PFSK-1 (cell line): ENCODE measurements at regions not wholly inside any gene's neighbourhood (a gene's known extent, or its start where the extent isn't known, plus 50 kb on each side); places are given as distances from the start of the nearest gene placed in this dataset.

ENCODE experiments used
- FOXP2 ChIP-seq: optimal IDR thresholded peaks from 2 replicates; pipeline ENCODE3; 2011; ENCODE audit warnings: borderline replicate concordance, control low read depth, inconsistent platforms; ENCODE audit not compliant: insufficient read depth; ENCODE audit errors: extremely low read length, extremely low read depth
- POLR2AphosphoS5 ChIP-seq: IDR thresholded peaks from 2 replicates; pipeline ENCODE4 v1.6.1; 2012; ENCODE audit warnings: low read depth, mild to moderate bottlenecking, control low read depth, low read length, moderate library complexity
- REST ChIP-seq, 2 experiments: IDR thresholded peaks; 2 replicates each; pipeline versions ENCODE4 v1.6.1 to v1.8.0; 2011 to 2012; ENCODE audit warnings: low read depth in 2 of 2, low read length in 2 of 2, control low read depth in 1 of 2, inconsistent platforms in 1 of 2, mild to moderate bottlenecking in 1 of 2, moderate library complexity in 1 of 2; ENCODE audit not compliant: insufficient read depth in 1 of 2
- SIN3A ChIP-seq: IDR thresholded peaks from 2 replicates; pipeline ENCODE4 v1.6.1; 2012; ENCODE audit warnings: mild to moderate bottlenecking, low read length, moderate library complexity, borderline replicate concordance; ENCODE audit not compliant: insufficient read depth
- TAF1 ChIP-seq: IDR thresholded peaks from 2 replicates; pipeline ENCODE4 v1.6.1; 2012; ENCODE audit warnings: low read length, control low read depth, borderline replicate concordance; ENCODE audit not compliant: insufficient read depth

- no peak for TF ChIP-seq REST (IDR thresholded peaks at IDR 0.05; ENCODE audit: insufficient read depth in 1 of 2, low read depth in 2 of 2, low read length in 2 of 2)
- TF ChIP-seq TAF1 = no peak
- TF ChIP-seq FOXP2 = no peak
- no peak for TF ChIP-seq POLR2AphosphoS5
- TF ChIP-seq SIN3A = no peak
Observed at GRCh38 chr12:17383321-17383720, 706.7 kb downstream of the RERGL start.

GRCh38 chr12:17381211-17381610 is 708.8 kb downstream of the RERGL start:
- TF ChIP-seq TAF1 (no peak), REST (IDR thresholded peaks at IDR 0.05; ENCODE audit: insufficient read depth in 1 of 2, low read depth in 2 of 2, low read length in 2 of 2) (no peak), FOXP2 (no peak), SIN3A (no peak), POLR2AphosphoS5 (no peak)

GRCh38 chr12:17372508-17372907 is 717.5 kb downstream of the RERGL start:
- TF ChIP-seq FOXP2 = no peak
- no peak for TF ChIP-seq POLR2AphosphoS5
- no peak for TF ChIP-seq REST (IDR thresholded peaks at IDR 0.05; ENCODE audit: insufficient read depth in 1 of 2, low read depth in 2 of 2, low read length in 2 of 2)
- TF ChIP-seq TAF1 = no peak
- no peak for TF ChIP-seq SIN3A

GRCh38 chr12:17371491-17372215 is 718.3 kb downstream of the RERGL start:
- TF ChIP-seq TAF1 = no peak
- no peak for TF ChIP-seq REST (IDR thresholded peaks at IDR 0.05; ENCODE audit: insufficient read depth in 1 of 2, low read depth in 2 of 2, low read length in 2 of 2)
- no peak for TF ChIP-seq FOXP2
- TF ChIP-seq POLR2AphosphoS5 = no peak
- TF ChIP-seq SIN3A = no peak

- no peak for TF ChIP-seq REST (IDR thresholded peaks at IDR 0.05; ENCODE audit: insufficient read depth in 1 of 2, low read depth in 2 of 2, low read length in 2 of 2)
- TF ChIP-seq POLR2AphosphoS5 = no peak
- TF ChIP-seq SIN3A = no peak
- no peak for TF ChIP-seq TAF1
- TF ChIP-seq FOXP2 = no peak
Observed at GRCh38 chr12:17370621-17371020, 719.4 kb downstream of the RERGL start.
